ENCODE measurements at regions not wholly inside any gene's neighbourhood (a gene's known extent, or its start where the extent isn't known, plus 50 kb on each side); places are given as distances from the start of the nearest gene placed in this dataset.

GRCh38 chr21:43323244-43324005 is 103.5 kb downstream of the SIK1 start:
- TF ChIP-seq, protein P1, sequence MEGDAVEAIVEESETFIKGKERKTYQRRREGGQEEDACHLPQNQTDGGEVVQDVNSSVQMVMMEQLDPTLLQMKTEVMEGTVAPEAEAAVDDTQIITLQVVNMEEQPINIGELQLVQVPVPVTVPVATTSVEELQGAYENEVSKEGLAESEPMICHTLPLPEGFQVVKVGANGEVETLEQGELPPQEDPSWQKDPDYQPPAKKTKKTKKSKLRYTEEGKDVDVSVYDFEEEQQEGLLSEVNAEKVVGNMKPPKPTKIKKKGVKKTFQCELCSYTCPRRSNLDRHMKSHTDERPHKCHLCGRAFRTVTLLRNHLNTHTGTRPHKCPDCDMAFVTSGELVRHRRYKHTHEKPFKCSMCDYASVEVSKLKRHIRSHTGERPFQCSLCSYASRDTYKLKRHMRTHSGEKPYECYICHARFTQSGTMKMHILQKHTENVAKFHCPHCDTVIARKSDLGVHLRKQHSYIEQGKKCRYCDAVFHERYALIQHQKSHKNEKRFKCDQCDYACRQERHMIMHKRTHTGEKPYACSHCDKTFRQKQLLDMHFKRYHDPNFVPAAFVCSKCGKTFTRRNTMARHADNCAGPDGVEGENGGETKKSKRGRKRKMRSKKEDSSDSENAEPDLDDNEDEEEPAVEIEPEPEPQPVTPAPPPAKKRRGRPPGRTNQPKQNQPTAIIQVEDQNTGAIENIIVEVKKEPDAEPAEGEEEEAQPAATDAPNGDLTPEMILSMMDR (IDR thresholded peaks at IDR 0.05), result no peak
- no peak for TF ChIP-seq POLR2A (IDR thresholded peaks at IDR 0.05)
